ENCODE measurements at regions not wholly inside any gene's neighbourhood (a gene's known extent, or its start where the extent isn't known, plus 50 kb on each side); places are given as distances from the start of the nearest gene placed in this dataset.

DNA sequence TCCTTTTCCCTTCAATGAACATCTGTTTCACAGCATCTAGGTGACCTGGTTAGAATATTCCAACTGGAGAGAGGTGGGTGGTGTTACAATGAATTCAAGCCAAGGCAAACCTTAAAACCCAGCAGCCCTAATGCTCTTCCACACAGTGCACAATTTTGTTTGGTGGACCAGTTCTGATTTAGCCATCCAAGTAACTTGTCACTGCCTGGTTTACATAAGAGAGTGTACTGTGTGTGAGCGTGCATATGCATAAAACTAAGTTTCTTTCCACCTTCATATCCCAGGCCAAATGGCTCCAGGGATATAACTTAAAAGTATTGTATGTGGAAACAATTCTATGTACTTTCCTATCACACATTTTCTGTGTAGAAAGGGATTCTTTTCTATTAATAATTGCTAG lies 200.4 kb upstream of the FAR2 start:
- FAIRE-seq, result no peak

DNA sequence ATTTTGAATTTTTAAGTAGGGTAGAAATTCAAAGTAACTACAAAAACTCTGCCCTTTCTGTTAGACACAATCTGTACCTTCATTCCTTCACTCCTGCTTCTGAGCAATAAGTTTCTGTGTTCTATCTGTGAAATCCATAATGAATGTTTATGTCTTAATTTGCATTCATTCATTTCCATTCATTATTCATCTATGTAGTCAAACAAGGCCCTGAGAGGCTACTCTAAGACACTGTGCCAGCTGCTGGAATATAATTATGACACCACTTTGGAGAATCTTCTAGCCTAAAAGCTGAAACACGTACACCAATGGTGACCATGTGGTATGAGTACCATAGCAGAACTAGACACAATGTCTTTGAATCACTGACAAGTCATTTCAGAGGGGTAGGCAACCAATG lies 199.9 kb upstream of the FAR2 start:
- no peak for FAIRE-seq

DNA sequence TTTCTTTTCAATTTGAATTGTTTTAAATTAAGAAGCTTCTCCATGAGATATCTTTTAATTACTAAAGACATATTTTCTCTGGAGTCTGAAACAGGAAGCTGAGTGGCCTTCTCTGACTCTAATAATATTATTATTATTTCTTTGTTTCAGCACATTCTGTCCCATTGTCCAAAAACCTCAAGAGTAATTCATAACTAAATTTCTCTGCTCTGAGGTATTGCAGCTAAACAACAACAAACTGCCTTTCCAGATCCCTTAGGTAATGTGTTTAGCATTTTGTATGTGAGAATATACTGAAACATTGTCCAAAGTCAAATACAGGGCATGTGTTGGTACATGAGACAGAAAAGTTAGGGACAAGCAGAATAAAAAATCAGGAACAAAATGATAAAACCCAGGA lies 199.0 kb upstream of the FAR2 start:
- FAIRE-seq, result no peak

DNA sequence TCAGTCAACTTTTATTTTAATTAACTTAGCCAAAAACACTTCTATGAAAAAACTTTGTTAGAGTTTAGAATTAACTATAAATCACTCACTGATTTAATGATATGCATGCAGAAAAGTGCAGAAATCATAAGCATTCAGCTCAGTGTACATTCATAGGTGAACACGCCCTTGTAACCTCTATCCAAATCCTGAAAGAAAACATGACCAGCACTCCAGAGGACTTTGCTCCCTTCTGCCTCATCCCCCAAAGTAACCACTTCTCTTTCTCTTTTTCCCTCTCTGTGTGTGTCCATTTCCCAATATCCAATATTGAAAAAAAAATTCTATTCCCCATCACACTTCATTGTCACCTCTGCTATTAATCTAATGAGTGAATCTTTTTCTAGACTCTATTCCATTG lies 197.1 kb upstream of the FAR2 start:
- FAIRE-seq, result no peak

DNA sequence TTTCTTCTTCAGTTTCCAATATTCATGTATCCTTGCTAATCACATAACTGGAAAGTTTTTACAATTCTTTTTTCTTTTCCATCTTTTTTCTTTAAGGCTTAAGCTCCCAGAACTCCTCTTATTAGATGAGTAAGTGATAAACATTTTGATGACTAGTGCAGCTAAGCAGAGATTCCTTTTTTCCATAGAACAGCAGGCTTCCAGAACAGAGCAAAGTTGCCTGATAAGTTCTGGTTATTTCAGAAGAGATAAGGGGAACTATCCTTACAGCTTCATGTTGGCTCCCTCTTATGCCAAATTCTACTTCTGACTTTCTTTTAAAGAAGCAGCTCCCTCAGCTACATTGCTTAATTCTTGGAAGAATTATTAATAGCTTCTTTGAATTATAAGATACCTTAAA lies 194.7 kb upstream of the FAR2 start:
- no peak for FAIRE-seq

DNA sequence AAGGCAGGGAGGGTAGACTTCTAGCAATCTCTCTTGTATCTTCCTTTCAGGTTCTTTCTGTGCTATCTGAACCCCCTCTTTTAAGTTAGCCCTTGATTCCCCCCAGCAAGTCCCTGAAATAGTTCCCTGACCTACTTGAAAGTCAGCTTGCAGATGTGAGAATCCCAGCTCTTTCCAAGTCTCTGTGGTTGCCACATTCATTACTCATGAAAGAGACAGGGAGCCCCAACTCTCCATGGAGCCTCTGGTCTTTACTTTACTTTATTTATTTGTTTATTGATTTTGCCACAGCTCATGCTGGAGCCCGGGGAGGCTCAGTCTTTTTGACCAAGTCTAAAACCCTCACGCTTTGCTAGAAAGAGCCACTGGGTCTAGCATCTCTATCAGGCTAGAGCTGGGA lies 193.6 kb upstream of the FAR2 start:
- FAIRE-seq, result no peak

DNA sequence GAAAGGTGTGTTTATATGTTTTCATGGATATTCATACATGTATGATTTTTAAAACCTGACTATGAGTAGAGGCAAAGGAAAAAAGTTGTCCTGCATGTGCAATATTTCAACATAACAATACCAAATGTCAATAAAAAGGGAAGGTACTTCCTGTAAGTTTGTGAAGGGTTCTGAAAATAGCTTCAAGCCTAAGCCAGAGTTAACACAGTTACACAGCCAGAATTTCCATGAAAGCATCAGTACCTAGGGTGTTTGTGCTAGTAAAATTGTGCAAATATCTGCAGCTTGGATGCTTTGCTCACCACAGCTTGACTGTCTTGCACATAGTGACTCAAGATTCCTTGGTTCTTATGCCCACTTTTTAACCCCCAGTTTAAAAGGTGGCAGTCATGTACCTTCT lies 193.1 kb upstream of the FAR2 start:
- FAIRE-seq, result no peak

DNA sequence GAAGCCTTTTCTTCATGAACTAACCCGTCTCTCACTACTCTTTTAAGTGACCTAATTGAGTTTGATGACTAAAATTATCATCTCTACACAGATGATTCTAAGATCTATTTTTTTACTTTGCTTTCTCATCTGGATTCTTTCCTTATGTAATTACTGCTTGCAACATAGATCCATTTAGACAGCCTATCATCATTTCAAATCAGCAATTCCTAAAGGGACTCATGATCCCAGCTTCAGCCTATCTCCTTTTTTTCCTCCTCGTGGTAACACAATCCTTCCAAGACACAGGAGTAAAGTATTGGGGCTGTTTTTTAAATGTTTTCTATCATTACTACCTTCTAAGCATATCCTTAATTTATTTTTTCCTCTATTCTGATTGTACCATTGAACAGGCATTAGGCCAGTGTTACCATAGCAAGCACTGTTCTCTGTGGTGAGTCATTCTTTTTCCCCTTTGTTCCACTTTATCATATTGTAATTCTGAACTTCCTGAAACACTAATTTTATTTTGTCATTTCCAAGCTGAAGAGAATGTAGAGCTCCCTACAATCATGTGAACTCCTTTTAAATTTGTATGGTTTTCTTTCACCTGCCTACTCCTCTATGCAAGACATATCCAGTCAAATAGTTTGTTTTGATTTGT lies 190.4 kb upstream of the FAR2 start:
- no peak for FAIRE-seq

DNA sequence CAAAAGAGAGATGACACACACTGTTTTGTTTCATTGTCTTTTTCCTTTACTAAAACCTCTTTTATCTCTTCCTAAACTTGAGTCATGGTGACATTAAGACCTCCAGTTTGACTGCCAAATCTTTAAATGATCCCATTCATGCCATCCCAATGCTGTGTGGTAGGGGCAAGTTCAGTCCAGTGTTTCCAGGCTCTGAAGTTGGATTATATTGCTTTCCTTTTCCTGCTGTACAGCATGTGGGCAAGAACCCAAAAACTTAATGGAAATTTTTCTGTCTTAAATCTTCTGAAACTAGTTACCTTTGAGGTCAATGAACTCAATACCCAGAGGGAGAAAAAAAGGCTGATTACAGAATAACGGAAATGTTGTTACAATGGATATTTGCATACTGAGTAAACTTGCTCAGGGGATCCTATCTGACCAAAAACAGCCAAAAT lies 187.1 kb upstream of the FAR2 start:
- no peak for FAIRE-seq

DNA sequence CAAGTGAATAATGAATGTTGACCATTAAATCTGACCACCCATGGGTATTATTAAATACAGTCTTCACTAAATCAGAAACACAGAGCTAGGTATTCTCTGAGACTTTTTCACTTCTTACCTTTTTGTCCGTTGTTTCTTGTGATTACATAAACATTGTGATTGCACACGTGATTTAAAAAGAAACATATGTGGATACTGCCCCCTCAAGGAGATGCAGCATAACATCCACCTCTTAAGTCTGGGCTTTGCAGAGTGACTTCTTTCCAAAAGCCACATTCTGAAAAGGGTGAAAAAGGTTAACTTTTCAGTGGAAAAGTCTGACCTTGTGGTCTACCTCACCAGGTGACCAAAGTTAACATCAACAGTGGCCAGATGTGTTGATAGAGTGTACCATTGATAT lies 185.5 kb upstream of the FAR2 start:
- FAIRE-seq, result no peak

DNA sequence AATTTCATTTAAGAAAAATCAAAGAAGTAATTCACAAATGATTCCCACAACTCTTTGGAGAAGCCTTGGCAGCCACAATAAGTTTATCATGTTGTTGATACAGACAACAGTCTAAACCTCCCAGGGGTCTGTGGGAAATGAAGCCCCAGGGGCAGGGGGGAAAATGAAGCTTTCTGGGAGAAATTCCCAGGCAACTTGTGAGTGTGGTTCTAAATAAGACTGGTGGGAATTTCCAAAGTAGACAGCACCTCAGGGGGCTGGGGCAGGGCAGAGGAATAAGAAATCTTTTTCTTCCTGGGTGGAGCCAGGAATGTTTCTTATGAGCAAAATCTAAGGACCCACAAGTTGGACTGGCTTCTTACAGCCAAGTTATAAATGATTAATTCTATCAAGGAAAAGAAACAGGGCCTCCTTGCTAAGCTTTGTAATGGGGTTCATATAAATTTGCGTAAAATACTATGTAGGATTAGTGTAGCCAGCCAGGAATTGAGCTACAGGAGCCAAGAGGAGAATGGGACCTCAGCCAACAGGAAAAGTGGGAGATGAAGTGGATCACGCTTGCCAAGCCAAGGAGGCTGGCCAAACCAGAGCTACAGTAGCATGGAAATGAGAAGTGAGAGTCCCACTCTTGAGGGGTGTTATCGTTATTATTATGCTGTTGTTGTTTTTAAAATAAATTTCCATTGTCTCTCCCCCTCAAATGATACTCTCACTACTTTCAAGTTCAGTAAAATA lies 182.9 kb upstream of the FAR2 start:
- no peak for FAIRE-seq

DNA sequence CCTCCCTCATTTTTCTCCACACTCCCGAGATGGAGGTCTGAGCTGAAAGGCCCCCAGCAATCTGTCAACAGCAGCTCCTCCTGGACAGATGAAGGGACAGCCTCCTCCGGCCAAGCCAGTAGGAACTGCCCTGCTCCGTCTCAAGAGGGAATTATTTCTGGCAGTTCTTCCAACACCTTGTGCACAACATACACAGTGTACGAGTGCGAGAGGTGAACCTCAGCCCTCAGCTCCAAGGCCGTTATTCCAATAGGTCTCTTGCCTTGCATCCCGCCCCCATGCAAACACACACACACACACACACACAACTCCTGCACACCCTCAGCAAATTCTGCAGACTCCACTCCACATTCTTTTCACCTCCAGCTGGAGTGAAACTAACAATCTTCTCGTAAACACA lies 181.7 kb upstream of the FAR2 start:
- no peak for FAIRE-seq

DNA sequence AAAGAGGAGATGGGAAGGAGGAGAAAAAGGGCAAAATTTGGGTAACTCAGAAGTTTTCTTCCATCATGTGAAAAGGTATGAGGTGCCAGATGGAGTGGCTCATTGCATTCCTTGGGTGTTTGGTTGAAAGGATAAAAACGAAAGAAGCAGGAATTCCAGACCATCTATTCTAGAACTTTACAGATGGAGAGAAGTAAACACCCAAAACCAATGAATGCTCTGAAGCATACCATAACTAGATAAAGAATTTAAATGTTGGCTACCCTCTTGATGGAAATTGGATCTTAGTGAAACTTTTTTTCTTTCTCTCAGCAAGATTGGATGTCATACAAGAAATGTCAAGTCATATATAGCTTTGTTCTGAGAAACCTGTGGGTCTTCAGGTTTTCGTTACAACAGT lies 175.6 kb upstream of the FAR2 start:
- no peak for FAIRE-seq

DNA sequence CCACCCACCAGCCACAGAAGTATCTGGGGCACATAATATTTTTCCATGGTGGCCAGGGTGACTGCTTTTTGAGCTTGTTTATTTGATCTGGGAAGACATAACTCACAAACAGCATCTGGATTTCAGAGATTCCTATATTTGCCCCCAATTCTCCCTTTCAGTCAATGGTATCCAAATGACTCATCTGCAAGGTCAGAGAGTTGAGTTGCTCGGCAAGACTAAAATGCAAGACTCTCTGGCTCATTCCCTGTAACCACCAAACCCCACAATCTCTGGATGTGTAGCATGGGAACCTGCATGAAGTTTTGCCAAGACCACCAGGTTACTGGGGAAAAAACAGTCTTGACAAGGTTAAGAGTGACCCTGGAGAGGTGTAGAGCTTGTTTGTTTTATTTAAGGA lies 174.9 kb upstream of the FAR2 start:
- no peak for FAIRE-seq

DNA sequence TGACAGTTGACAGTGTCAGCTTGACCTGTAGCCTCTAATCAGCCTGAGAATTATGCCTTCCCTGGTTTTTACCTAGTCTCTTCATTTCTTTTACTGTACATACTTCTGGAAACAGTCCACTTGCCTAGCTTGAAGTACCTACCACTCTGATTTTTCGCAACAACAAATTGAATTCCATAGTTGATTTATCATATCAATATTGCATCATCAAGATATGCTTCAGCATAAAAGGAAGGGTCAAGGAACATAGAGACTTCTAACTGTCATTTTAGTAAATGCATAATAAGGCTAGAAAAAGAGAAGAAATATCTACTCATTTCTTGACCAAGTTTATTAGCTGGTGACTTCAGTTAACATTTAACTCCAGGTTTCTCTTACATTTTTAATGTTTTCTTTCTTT lies 174.2 kb upstream of the FAR2 start:
- FAIRE-seq, result no peak

DNA sequence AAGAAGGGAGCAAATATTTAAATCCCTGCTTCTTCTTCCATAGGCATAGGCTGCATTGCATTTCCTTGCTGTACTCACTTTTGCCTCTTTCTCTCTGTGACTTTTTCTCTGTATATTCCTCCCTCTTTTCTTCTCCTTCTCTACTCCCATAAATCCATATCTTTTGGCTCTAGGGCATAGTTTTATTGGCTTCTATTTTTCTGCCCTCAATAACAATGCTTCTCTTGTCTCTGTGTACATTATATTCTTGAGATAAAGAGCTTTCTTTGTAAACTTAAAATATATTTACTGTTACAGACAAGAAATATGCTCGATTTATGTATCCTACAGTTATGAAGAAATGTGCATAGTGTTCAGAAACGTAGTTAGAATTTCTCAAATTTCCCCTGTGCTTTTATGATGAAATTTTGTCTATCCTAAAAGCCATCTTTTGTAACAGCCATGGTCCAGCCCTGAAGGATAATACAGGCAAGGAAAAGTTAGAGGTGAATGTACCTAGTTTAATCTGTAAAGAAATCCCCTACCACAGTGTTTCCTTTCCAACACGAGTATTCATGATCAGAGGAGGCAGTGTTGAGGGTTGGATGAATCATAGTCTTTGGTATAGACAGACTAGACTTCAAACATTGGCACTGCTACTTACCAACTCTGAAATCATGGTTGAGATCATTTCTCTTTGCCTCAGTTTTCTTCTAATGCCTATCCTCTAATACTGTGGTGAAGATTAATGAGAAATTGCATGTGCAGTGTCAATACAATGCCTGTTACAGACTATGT lies 173.3 kb upstream of the FAR2 start:
- no peak for FAIRE-seq

DNA sequence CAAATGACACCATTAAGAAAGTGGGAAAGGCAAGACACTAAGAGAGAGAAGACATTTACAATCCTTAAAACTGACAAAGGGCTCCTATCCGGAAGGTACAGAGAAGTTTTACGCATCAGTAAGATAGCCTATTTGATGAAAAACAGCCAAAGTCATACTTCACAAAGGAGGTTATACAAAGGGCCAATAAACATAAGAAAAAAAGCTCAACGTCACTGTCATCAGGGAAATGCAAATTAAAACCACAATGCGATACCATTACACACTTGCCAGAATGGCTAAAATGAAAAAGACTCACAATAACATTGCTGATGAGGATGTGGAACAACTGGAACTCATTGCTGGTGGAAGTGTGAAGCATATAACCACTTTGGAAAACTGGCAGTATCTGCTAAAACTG lies 168.6 kb upstream of the FAR2 start:
- no peak for FAIRE-seq

DNA sequence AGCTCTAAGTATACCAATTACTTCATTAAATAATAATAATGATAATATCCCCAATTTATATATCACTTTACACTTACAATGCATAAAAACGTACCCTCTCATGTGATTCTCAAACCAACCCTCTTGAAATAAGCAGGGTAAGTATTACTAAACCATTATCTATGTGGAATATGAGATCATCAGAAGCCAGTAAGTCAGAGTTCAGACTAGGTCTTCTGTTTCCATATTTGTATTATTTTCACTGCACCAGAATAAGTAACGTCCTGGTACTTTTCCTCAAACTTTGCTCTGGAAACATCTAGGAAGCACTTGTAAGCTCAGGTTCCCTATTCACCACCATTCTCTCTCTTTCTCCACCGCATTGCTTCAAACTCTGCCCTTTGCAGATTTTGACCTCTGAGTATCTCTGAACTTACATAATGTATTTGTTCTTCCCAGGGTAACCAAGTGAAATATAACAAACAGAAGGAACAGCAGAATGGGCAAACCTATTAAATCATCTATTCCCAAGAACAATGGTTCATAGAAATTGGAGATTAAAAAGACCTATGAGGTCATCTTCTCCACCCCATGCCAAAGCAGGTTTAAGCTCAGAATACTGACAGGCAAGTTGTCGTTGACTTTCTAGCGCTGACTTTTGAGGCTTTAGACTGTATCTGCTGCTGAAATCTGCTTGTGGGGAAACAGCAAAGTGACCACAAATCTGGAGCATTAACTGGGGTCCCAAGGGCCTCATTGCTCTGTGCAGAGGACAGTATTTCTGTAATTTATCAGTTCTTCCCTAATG lies 161.3 kb upstream of the FAR2 start:
- no peak for FAIRE-seq

DNA sequence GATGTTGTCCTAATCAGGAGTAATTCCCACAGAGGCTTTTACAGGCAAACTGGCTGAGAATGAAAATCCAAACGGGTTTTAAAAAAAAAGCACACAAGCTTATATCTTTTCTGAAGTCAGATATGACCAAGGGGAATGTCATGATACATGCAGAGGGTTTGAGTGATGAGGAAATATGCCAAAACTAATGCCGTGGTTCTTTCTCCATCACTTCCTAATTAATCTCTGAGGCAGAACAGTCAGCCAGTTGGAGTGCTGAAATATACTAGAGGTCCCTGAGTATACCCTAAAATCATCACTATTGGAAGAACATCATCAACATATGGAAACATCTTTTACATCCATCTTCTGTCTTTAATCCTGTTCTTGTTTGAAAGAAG lies 160.8 kb upstream of the FAR2 start:
- no peak for FAIRE-seq

DNA sequence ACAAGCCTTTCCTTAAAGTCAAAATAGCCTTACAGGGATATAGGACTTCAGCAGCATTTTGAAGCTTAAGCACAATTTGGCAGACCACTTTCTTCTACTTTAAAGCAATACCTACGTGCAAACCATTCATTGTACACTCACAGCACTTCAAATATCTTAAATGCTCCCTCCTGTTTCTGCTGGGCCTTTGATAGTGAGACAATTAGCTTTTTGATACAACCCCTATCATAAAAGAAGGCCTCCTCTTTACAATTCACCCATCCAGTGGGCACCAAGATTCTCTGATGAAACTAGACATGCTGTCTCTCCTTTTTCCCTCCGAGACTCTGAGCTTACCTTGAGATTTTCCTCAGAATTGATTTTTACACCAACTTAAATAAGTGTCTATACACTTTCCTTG lies 157.5 kb upstream of the FAR2 start:
- no peak for FAIRE-seq

DNA sequence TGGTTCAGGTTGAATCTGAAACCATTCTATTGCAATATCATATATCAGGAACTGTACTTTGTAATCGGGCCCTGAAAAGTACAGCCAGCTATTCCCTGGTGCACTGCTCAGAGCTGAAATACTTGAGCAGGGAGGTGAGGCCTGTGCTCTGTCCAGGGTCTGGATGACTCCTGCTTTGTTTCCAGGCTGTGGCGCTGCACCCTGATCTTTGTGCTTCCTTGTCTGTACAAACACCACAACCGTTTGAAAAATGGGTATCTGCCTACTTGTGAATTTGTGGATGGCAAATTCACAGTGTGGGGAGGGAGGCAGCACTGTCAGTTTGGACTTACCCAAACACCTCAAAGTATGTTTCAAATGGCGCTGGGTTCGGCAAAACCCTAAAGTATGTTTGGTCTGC lies 155.4 kb upstream of the FAR2 start:
- no peak for FAIRE-seq

DNA sequence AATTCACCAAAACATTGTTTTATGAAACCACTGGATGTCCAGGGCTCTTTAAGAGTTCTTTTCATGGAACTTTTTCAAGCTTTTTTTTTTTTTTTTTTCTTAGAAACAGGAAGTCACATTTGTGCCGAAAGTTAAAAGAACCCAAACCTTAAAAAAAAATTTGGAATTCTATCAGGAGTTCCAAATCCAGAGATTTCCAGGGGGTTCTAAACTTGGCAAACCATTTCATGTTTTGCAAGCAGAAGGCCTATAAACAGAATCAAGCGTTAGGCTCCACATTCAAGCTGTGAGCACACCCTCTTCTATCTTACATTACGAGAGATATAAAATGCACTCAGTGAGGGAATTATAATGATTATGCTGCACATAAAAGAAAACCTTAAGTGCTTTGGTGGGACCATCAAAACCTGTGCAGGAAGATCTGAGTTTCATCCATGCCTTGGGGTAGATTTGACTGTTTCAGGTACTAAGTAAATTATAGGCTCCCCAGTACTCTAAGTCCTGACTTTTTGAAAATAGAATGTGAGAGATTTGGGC lies 154.8 kb upstream of the FAR2 start:
- FAIRE-seq, result no peak

DNA sequence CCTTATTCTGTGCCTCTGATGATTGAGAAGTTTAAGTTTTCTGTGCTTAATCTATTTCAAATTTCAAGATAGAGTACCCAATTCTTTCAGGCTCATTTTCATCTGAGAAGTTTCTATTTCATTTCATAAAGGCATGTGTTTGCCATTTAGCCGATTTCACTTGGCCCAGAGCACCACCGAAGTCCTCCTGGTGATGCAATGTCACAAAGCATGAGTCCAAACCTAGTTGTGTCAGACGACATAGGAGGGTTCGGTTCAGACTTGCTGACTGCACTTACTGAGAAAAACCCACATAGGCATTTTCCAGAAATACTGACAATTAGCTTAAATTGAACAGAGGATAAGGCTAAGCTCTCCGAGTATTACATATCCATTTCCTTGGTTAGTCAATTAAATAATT lies 152.4 kb upstream of the FAR2 start:
- FAIRE-seq, result no peak
